Activated T-cell treated with anti-CD3 and anti-CD28 coated beads, Interleukin-2, amount 50 U/mL, for 1 hour (primary cell): ENCODE measurements at regions not wholly inside any gene's neighbourhood (a gene's known extent, or its start where the extent isn't known, plus 50 kb on each side); places are given as distances from the start of the nearest gene placed in this dataset.

ENCODE experiments used
- DNase-seq: peaks from one replicate; pipeline ENCODE4 v3.0.0-alpha.2; 2020

DNA sequence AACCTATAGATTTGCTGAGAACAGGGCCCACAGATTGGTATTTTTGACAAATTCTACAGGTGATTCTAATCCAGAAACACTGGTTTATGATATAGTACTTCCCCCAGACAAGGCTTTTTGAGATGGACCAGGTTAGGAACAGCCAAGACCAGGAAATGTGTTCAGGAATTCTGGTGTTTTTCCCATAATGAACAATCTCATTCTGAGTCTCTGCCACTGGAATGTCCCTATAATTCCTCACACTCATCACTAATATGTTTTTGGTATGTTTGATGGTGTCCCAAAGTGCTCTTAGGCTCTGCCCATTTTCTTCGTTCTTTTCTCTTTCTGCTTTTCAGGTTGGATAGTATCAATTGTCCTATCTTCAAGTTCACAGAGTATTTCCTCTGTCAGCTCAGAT, 107.2 kb upstream of the IGFBP3 start:
- DNase-seq, result no peak

DNA sequence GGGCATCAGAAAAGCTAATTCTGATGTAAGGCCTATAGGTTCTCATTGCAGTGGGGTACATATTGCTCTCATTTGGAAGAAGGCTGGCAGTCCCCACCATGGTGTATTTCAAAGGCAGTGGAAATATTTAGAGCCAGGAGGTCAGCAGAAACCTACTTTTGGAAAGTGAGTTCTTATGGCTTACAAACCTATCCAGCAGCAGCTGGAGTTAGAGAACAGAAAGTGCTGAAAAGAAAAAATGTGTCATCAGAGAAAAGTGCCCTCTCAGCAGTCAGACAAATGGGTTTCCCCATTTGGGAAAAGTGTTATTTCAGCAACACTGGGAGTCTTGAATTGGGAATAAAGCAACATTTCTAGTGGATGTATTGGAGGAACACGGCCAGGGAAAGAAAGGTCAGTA, 105.7 kb upstream of the IGFBP3 start:
- no peak for DNase-seq

DNA sequence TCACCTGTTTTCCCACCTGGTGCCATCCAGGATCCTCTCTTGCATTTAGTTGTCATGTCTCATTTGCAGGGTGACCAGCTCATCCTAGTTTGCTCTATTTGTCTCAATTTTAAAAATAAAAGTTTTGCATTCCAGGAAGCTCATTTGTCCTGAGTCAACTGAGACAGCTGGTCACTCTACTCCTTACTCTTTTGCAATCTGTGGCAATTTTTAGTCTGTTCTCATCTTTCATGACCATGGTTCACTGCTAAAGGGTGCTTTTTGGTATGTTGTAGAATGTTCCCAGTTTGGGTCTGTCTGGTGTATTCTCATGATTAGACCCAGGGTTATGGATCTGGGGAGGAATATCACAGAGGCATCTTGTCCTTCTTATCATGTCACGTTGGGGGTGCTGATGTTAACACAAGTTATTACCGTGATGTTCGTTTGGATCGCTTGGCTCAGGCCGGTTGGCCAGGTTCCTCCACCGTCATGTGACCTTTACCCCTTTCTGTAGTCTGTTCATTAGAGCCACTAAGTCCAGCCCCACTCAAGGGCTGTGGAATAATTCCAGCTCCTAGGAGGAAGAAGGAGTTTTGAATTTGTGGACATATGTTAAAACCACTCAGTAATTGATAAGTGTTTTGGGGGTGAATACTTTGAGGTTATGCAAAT, 103.3 kb upstream of the IGFBP3 start:
- no peak for DNase-seq

DNA sequence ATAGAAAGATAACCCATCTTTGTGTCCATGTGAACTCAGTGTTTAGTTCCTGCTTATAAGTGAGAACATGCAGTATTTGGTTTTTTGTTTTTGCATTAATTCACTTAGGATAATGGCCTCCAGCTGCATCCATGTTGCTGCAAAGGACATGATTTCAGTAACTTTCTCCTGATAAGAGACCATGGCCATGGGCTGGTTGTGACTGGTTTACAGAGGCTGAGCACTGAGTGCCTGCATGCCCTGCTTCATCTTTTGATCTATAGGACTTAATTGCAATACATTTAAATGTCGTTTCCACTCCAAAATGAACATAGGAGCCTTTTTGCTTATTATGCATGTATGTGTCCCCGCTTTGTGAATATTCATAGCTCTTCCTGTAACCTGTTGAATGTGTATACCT, 101.3 kb upstream of the IGFBP3 start:
- DNase-seq, result no peak

DNA sequence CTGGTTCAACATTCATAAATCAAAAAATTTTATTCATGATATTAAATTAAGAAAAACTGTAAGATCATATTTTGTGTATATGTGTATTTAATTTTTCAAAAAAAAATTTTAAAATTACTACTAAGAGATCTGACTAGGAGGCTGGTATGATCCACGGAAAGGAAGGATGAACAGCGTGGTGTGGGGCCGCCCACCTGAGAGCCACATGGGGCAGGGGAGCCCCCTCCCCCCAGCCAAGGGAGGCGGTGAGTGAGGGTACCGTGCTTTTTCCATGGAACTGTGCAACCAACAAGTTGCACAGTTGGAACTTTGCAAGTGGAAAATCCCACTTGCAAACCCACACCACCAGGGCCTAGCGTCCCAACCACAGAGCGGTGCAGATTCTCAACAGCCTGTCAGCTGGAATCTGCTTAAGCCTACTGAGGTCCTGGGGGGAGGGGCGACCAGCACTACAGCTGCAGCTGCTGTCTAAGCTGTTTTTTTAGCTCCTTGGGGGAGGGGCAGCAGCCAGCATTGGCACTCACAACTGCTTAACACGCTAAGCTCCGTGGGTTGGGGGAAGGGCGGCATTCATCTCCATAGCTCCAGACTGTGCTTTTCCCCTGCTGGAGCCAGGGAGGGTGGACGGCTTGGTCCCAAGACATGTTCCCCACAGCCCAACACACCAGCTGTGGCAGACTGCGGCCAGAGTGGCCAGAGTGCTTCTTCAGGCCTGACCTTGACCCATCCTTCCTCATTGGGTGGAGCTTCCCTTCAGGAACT, 94.2 kb upstream of the IGFBP3 start:
- no peak for DNase-seq

DNA sequence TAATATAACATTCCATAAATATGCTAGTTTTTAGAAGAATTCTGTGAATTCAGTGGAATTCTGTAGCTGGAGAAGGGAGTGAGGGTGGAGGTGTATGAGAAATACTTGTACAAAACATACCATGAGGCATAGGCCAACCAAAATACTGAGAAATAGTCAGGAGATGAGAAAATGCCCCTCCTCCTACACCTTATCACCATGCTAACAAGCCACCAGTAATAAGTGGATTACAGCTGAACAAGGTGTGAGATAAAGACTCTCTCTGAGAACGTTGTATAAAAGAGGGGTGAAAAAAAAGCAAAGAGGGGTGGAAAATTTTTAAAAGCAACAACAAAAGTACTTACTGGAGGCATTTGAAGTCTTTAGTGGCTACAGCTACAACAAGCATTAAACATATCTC, 90.4 kb upstream of the IGFBP3 start:
- DNase-seq, result no peak

DNA sequence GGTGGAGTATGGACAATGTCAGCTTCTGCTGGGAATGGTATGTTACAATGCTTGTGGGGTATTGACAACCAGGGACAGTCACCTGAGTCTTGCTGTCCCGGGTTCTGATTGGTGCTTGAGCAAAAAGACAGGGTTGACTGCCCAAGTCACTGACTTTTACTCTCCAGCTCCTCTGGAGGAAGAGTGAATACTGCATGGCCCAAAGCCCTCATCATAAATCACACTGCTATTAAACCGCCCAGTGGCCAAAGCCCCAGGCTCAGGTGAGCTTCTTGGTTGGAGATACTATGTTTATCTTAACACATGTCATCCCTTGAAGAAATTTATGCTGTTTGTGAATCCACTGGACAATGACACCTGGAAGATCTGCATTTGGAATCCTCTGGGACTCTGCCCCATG, 90.0 kb upstream of the IGFBP3 start:
- no peak for DNase-seq

DNA sequence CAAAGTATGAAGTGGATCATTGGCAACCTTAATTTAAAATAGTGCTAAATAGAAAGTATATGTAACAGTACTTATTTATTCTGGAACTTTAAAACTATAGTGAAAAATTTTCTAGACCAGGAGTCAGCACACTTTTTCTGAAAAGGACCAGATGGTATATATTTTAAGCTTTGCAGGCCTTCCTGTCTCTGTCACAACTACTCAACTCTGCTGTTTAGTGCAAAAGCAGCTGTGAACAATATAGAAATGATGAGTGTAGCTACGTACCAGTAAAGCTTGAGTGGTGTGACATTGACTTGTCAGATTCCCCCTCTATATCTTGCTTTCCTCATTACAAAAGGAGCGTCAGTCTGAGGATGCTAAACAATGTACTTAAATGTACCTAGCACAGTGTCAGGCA, 88.1 kb upstream of the IGFBP3 start:
- no peak for DNase-seq

DNA sequence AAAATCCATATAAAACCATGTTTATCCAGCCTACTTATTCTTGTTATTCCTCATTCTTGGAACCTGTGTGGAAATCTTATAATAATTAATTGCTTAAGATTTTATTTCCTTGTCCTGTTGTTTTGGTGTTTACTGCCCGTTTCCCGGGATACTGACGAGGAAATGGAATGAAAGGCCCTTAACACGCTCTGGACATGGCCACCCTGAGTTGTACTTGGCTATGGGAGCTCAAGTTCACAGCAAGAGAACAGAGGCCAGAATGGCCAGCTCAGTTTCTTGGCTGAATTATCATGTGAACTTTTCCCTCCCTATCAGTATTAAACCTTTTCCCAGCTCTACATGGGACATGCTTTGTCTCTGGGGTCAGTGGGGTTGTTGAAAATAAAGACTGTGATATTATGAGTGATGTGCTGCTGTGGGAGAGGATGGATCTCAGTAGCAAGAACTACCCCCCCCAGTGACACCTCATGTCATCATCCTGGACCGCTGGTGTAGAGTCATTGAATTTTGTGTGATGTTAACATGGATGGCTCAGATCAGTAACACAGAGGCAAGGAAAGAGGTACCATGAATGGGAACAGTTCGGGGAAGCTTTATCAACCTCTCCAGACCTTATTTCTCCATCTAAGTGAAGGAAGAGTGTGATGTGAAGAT, 87.0 kb upstream of the IGFBP3 start:
- no peak for DNase-seq

DNA sequence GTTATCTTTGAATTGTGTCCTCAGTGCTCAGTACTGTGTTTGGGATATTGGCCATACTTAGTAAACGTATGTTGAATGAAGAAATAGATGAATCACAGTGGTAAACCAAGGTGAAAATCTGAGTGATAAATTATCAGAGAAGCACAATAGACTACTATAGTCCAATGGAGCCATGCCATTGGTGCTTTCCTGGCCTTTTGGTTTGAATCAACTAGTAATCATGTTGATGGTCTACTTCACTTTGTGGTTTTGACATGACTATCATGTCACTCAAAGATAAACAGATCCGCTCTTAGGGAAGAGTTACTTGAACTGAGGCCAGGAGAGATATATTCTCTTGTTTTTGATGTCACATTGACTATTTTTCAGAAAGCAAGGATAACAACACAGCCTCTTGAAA, 86.1 kb upstream of the IGFBP3 start:
- no peak for DNase-seq

DNA sequence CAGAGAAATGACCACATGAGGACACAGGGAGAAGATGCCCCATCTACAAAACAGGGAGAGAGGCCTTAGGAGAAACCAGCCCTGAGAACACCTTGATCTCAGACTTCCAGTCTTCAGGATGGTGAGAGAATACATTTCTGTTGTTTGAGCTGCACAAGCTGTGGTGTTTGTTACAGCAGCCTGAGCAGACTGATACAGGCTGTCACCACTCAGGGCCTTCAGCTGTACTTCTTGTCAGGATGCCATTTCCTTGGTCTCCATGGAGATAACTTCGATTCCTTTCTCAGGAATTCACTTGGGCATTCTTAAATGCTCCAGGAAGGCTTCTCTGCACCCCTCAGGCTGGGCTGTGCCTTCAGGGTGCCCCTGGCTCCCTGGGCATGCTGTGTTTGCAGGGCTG, 85.7 kb upstream of the IGFBP3 start:
- no peak for DNase-seq

DNA sequence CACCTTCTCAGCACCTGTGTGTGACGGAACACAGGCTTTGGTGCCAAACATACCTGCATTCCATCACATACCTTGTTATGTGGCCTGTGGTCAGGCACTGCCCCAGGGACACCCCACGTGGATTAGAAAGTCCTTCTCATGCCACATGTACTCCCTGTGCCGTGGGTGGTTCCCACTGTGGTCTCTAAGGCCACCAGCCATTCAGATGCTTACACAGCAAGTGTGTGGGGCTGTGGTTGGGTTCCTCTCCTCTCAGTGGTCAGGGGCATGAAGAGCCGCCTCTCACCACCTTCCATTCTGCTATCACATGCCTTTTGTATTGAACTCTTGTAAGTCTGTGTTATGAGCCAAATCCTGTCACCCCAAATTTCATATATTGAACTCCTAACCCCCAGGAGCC, 85.1 kb upstream of the IGFBP3 start:
- DNase-seq, result no peak

DNA sequence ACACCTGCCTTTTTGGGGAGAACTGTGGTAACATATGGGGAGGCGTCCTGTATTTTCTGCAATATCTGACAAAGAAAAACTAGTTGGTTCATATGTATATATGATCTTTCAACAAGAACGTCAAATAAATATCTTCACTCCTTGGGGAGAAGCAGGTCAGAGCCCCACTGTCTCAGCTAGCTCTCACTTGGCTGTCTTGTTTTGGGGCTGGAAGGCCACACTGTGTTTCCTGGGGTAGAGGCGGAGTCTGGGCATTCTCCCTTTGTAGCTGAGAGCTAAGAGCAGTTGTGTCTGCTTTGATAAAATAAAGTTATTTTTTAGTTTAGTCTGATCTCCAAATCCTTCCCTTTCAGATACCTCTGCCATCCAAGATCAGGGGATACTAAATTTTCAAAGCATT, 83.9 kb upstream of the IGFBP3 start:
- DNase-seq, result no peak

DNA sequence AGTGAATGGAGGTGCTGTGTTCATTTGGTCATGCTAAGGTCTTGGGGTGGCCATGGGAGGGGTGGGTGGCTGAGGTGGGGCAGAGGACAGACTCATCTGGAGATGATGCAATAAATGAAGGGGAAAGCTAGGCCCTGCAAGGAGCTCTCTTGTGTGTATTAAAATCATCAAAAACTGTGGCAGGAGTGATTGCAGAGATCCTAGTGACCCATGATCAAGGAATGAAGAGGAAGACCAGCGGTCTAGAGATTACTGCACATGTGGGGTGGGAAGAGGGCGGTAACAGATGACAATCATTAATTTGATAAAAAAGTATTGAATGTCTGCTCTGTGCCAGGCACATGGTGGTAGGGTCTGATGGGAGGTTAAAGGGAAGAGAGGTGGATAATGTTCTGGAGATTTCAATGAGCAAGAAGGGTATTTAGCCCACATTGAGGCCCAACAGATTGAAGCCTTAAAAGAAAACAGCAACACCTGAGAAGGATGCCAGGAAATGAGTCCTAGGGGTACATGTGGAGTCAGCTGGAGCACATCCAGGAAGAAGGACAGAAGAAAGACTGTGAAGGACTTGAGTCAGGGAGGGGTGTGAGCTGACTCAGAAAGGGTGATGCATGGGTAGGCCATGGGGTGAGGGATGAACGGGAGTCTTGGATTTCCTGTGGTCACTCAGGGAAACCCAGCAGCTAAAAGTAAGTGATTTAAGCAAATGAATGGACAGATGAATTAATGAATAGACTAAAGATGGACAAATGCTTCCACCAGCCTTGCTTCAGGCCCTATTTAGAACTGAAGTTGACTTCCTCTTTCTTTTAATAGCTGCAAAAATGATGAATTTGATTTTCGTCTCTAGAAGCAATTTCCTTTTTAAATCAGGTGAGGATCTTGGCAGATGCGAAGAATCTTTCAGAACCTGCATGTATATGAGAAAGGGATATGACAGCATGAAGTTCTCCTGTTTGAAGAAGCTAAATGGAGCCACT, 83.1 kb upstream of the IGFBP3 start:
- no peak for DNase-seq

DNA sequence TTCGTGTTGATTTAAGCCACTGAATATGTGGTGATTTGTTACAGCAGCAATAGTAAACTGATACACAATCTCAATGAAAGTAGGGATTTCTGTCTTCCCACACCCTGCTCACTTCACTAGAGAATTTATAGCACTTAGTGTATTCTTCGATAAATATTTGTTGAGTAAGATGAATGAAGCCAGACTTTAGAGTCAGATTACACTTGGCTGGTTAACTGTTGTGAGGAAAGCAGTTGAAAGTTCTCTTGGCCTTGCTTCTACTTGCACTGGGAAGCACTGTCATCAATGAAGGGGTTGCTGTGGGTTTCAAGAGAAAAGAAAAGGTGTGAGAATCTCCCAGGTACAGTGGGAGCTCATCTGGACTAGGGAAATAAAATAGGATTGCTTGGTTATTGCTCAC, 82.1 kb upstream of the IGFBP3 start:
- DNase-seq, result no peak

DNA sequence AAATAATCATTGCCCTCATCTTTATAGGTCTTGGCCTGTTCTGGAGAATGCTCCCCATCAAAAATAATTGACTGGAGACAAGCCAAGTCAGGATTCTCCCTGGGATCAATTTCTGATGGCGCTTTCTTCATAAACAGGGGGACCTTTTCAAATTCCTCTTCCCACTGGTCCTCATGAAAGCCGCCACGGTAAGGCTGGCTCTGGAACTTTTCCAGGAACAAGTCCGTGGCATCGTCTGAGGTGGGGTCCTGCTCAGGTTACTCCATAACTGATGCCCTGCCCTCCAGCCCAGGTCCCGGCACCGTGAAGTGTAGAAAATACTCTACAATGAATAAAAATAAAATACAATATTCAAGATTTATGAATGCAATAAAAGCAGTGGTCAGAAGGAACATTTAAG, 79.4 kb upstream of the IGFBP3 start:
- no peak for DNase-seq

DNA sequence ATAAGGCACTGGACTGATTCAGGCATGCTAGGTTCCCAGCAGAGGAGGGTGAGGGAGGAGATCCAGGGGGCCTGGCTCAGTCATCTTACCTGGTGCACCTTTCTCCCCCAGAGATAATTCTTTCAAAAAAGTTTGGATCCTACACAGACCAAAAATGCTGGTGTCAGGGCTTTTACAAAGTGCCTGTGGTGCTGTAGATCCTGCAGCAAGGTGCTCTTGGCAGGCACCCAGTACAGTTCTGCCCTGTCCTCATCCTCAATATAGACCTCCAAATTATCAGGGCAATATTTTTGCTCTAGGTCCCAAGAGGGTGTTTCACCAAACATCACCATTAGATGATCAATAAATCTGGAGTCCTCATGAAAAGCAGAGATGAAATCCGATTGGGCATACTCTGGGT, 78.5 kb upstream of the IGFBP3 start:
- DNase-seq, result no peak

DNA sequence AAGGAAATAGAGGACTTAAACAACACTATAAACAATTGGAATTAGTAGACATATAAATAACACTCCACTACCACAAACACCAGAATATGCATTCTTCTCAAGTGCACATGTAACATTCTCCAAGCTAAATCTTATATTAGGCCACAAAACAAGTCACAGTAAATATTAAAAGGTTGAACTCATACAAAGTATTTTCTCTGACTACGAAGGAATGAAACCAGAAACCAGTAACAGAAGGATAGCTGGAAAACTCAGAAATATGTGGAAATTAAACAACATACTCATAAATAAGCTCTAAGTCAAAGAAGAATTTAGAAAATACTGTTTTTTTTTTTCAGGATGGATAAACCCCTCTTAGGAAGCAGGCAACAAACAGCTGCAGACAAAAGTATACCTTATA, 77.4 kb upstream of the IGFBP3 start:
- no peak for DNase-seq

DNA sequence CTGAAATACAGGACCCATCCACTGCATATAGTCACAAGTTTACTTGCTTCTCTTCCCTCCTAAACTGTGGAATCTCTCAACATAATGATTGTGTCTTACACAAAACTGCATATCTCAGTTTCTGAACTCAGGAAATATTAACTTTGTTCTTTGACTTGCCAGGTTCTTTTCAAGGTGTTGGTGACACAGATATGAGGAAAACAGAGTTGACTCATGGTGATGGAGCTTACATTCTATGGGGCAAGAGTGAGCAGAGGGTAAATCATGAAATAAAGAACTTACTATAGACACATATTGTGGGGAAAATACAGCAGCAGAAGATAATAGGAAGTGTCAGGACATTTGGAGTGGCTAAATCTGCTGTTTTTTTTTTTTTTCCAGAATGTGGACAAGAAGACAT, 72.5 kb upstream of the IGFBP3 start:
- DNase-seq, result no peak

DNA sequence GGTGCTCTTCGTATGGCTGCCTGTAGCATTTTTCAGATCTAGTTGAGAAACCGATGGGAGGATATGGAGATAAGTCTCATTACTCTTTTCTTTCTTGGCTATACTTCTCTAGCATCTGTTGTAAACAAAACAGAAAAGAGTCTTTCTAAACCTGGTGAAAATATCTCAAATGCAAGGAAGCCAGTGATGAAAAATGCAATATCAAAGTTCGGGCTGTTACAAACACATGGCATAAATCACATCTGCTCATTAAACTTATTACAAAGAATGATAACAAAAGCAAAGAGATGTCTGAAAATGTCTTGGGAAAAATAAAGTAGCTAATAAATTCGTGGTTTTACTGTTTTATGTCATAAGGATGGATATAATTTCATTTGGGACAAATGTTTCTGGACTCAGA, 71.8 kb upstream of the IGFBP3 start:
- no peak for DNase-seq

DNA sequence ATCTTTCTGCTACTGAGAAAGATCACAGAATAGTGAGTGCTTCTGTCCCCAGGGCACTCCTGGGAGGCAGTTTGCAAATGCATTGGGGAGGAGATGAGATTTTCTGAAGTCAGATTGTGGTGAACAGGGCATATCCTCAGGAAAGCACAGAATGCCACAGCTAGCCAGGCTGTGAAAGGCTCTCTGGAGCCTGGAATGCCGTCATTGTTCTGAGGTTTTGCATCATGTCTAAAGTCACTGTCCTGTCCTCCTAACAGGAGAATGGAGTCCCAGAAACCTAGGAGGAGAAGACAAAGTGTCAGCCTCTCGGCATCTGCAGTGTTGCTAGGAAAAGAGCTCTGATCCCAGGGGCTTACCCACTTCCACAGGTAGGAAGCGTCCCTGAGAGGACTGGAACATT, 69.2 kb upstream of the IGFBP3 start:
- no peak for DNase-seq

DNA sequence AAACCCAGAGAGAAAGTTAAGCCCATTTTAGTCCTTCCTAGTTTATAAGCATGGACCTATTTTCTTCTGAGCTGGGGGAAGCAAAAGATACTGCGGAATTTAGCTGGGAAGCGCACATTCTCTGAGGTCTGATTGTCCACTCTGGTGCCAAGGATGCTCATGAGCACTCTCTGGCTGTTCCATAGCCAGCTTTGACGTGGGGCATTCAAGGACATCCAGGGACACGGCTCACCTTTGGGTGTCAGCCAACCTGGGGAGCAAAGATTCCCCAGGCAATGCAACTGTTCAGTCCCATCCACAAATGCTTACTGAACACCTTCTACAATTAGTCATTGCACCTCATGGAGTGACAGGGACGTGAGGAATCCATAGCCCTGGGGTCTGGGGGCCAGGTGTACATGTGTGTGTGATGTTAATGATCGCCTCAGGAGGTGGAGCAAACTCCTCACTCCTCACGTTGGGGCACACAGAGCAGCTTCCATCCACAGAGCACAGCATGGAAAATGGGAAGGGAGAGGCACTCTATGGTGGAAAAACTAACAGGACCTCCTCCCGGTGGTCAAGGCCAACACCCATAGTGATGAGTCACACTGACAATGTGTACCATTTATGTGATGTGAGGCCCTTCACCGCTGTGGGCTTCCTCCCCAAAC, 67.5 kb upstream of the IGFBP3 start:
- DNase-seq, result no peak
